ENCODE measurements at regions not wholly inside any gene's neighbourhood (a gene's known extent, or its start where the extent isn't known, plus 50 kb on each side); places are given as distances from the start of the nearest gene placed in this dataset.
"Not testable (repeated sequence)": the region's sequence is repeated elsewhere in the genome, so short reads cannot be mapped to it uniquely, and the experiment has no call there.

GRCh38 chr17:445839-446238, 93.2 kb upstream of the RPH3AL start, which contains the start of gene RFLNB:
TSS of gene RFLNB (minus strand) at chr17:445939.
- not testable (repeated sequence) for DNase-seq (ENCODE audit: low read depth)

GRCh38 chr17:444879-445454, 92.4 kb upstream of the RPH3AL start:
- DNase-seq (ENCODE audit: low read depth) = no peak

GRCh38 chr17:443109-443508, 90.5 kb upstream of the RPH3AL start:
- DNase-seq (ENCODE audit: low read depth) = no peak

DNA sequence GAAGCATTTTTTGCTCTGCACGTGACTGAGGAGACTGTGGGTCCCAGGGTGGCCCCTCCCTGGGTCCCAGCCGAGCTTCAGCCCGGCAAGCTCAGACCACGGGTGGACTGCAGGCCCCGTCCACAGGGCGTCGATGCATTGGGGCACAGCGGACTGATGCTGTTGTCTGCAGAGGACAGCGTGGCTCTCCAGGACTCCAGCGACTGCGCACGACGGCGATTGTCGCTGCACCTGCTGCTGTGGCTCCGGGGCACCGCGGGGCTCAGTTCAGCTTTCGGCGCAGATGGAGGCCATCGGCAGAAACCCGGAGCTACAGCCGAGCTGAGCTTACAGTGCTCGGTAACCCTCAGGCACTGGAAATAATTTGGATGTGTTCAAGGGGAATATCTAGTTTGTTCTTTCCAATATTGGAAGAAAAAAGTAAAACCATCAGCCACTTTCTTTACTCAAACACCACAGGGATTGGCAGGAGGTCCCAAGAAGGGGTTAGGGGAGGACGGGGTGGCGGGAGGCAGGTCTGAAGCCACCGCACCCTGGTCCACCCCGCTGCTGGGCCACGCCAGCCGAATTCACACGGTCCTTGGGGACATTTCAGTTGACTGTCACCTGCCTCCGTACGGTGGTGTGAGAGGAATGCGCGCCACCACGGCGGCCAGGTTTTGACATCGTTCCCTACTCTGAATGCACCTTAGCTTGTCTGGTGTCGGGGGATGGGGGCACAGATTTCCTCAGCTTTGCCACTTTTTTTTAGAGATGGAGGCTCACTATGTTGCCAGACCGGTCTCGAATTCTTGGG, 88.7 kb upstream of the RPH3AL start:
- DNase-seq (ENCODE audit: low read depth) = no peak

- DNase-seq (ENCODE audit: low read depth) = no peak
Observed at GRCh38 chr17:438191-438590, 85.6 kb upstream of the RPH3AL start.

DNA sequence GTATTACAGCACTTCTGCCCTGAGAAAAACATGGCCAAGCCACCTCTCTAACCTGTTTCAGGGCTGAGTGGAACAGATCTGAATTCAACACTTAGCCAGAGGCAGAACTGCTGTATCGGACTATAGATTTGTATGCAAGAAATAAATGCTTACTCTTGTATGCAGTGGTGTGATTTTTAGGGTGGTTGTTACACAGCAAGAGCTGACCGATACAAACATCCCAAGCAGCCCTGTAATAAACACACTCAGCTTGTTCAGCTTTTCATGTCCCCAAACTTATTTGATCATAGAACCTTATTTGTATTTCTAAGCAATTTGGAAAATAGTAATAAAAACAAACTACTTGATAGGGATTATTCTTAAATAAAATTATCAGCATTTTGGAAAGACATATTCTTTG, 84.9 kb upstream of the RPH3AL start:
- DNase-seq (ENCODE audit: low read depth) = no peak

DNA sequence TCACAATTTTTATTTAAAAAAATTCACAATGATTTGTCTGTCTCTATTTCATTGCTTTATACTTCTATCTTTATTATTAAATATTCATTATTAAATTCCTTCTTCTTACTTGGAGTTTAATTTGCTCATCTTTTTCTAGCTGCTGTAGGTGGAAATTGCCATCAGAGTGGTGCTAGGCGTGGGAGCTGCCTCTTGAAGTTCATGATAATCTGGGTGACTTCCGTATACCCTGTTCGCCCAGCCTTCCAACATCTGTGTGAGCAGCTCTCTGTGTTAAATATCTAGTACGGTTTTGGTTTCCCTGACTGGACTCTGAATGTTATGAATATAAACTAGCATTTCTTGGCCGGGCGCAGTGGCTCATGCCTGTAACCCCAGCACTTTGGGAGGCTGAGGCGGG, 84.0 kb upstream of the RPH3AL start:
- no peak for DNase-seq (ENCODE audit: low read depth)

DNA sequence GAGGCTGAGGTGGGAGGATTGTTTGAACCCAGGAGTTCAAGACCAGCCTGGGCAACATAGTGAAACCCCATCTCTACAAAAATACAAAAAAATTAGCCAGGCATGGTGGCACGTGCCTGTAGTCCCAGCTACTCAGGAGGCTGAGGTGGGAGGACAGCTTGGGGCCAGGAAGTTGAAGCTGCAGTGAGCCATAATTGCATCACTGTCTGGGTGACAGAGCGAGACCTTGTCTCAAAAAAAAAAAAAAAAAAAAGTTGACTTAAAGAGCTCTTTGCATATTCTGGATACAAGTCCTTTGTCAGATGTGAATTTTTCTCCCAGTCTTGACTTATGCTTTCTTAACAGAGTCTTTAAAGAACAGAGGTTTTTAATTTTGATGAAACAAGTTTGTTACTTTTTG, 79.9 kb upstream of the RPH3AL start:
- DNase-seq (ENCODE audit: low read depth) = not testable (repeated sequence)

DNA sequence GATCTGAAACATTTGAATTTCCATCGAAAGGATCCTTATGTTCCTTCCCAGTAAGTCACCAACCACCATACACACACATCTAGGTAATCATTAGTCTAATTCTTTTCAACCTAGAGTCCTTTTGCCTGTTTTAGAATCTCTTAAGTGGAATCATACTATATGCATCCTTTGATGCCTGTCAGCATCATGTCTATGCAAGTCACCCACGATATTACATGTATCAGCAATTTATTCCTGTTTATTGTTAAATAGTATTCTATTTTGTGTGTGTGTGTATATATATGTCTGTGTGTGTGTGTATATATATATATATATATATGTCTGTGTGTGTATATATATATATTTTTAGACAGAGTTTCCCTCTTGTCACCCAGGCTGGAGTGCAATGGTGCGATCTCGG, 78.9 kb upstream of the RPH3AL start:
- DNase-seq (ENCODE audit: low read depth) = no peak

- DNase-seq (ENCODE audit: low read depth) = no peak
Observed at GRCh38 chr17:429589-429988, 77.0 kb upstream of the RPH3AL start.

DNA sequence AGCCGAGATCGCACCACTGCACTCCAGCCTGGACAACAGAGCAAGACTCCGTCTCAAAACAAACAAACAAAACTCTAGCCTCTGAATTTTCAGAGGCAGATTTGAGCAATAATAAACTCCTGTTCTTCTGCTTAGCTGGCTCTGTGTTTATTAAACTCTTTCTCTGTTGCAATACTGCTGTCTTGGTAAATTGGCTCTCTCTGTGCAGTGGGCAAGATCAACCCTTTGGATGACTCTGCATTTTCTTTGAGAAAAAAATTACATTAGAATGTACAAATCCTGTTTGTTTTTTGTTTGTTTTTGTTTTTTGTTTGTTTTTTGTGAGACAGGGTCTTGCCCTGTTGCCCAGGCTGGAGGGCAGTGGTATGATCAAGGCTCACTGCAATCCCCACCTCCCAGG, 75.8 kb upstream of the RPH3AL start:
- no peak for DNase-seq (ENCODE audit: low read depth)

- no peak for DNase-seq (ENCODE audit: low read depth)
Observed at GRCh38 chr17:427891-428290, 75.3 kb upstream of the RPH3AL start.

DNA sequence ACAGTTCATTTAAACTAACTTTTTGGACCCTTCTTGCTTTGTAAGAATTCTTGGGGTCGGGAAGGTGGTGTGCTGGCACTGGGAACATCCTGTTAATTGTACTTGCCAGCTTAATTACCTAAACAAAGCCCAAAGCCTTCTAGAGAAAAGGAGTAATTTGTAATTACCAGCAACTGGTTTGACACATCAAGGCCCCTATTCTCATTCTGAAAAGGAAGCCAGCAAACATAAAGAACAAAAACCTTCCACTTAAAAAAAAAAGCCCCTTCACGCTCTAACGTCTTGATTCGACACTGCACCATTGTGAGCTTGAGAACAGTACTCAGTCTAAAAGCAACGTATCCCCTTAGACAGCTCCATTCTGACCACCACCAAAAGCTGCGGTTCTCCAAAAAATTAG, 74.7 kb upstream of the RPH3AL start:
- DNase-seq (ENCODE audit: low read depth) = no peak

- DNase-seq (ENCODE audit: low read depth) = no peak
Observed at GRCh38 chr17:422196-422930, 69.8 kb upstream of the RPH3AL start.

DNA sequence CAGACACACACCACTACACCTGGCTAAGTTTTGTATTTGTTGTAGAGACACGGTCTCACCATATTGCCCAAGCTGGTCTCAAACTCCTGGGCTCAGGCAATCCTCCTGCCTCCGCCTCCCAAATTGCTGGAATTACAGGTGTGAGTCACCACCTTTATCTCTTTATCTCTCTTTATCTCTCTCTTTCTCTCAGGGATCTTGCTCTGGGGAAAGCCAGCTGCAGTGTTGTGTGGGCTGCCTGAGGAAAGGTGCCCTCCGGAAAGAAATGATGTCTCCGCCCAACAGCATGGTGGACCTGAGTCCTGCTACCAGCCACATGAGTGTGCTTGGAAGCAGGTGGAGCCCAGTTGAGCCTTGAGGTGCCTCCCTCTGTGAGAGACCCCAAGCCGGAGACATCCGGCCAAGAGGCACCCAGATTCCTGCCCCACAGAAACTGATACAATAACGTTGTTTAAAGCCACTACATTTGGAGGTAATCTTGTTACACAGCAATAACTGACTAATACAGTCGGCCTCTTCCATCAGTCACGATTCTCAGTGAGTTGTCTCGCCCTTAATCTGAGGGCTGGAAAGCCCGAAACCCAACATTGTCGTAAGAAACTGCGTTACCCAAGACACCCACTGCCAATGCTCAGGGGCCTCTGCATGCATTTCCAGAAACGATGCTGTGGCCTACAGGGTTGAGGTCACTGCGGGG, 68.0 kb upstream of the RPH3AL start:
- DNase-seq (ENCODE audit: low read depth) = no peak

DNA sequence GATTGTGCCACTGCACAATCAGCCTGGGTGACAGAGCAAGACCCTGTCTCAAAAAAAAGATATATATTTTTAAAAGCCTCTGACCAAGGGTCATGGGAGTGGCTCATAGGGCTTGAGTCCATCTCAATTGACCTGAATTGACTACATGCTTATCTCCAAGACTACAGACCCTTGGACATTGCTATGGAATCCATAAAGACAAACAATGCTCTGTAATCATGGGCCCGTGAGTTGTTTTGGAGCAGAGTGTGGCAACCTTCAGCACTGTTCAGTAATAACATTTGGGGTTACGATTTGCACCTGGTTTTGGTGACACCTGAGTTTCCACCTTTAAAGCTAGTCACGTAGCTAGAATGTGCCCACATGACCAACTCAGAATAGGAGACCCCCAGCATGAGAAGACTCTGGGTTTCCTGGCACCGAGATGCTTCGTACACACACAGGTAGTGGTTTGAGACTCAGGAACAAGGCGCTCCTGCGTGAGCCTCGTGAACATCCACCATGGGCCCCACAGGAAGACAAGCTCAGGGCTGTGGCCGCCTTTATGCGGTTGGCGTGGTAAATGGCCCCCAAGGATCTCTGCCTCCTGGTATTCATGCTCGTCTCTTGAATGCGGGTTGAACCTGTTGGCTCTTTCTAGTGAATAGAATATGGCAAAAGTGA, 66.6 kb upstream of the RPH3AL start:
- no peak for DNase-seq (ENCODE audit: low read depth)

- DNase-seq (ENCODE audit: low read depth) = no peak
Observed at GRCh38 chr17:418421-418751, 65.8 kb upstream of the RPH3AL start.

DNA sequence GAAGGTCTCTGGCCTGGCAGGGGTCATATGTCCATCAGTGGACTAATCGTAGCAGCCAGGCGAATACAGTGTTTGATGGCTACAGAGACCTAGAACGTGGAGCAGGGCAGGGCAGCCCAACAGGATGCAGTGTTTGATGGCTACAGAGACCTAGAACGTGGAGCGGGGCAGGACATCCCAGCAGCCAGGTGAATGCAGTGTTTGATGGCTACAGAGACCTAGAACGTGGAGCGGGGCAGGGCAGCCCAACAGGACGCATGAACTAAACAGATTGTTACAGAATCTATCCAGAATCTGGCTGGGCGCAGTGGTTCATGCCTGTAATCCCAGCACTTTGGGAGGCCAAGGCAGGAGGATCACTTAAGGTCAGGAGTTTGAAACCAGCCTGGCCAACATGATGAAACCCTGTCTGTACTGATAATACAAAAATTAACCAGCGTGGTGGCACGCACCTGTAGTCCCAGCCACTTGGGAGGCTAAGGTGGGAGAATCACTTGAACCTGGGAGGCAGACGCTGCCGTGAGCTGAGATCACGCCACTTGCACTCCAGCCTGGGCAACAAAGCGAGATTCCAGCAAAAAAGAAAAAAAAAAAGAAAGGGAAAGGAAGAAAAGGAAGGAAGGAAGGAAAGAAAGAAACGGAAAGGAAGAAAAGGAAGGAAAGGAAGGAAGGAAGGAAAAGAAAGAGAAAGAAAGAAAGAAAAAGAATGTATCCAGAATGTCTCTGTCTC, 65.2 kb upstream of the RPH3AL start:
- DNase-seq (ENCODE audit: low read depth) = no peak

DNA sequence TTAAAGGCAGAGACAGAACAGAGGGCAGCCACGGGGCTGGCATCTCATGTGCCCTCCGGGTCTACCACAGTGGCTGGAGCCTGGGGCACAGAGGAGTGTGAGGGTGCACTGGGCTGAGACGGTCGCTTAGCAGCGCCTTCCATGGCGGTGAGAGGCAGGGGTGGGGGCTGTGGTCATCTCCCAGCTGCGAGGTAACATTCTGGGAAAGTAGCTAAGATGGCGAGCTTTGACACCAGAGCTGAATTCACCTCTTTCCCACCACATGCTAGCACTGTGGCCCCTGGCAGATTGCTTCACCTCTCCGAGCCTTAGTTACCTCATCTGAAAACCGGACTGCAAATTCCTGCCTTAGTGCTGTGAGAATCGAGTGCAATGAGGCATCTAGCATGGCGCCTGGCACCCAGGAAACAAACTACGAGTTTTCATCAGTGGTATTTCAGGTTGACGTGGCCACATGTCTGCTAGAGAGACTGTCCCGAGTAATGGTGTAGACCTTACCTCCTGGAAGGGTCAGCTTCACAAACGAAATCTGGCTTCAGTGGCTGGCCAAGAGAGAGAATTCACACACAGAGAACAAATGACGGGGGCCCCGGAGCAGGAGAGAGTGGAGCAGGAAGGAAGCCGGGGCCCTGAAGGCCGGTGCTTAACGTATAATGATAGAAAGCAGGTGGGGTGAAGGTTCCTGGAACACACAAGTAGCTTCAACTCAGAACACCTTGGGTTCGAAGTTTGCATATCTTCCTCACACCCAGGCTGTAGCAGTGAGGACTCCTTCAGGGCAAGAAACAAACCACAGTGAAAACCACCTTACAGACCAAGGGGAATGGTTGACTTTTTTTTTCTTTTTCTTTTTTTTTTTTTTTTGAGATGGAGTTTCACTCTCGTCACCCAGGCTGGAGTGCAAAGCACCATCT, 63.9 kb upstream of the RPH3AL start:
- no peak for DNase-seq (ENCODE audit: low read depth)

GRCh38 chr17:413706-414380, 61.2 kb upstream of the RPH3AL start:
- DNase-seq (ENCODE audit: low read depth) = no peak

All from activated T-helper 1 cell treated with Interleukin-2 at 50 U/mL for 16 hours (primary cell).